Prostate gland (tissue), 2 donors: ENCODE measurements at regions not wholly inside any gene's neighbourhood (a gene's known extent, or its start where the extent isn't known, plus 50 kb on each side); places are given as distances from the start of the nearest gene placed in this dataset.

Experiments
- DNase-seq: peaks from one replicate; pipeline ENCODE4 v3.0.0-alpha.2; 2019; ENCODE audit warnings: low spot score
- H3K27ac ChIP-seq, 2 donors: fragments of 200-600 bp; sonication (generic); 2 replicates each; pipeline ENCODE4 v1.5.1; 2017 to 2019
- H3K27me3 ChIP-seq: fragments of 200-600 bp; sonication (generic); replicated peaks from 2 replicates; pipeline ENCODE4 v1.5.1; 2019; ENCODE audit not compliant: insufficient read depth
- H3K36me3 ChIP-seq, 2 donors: fragments of 200-600 bp; sonication (generic); 1 replicate in 1 of 2; 2 replicates in 1 of 2; pipeline versions ENCODE4 v1.5.1 to v1.8.1; 2017 to 2019
- H3K4me1 ChIP-seq: fragments of 200-600 bp; sonication (generic); replicated peaks from 2 replicates; pipeline ENCODE4 v1.5.1; 2019
- H3K4me3 ChIP-seq, 2 donors: fragments of 200-600 bp; sonication (generic); 2 replicates each; pipeline ENCODE4 v1.5.1; 2017 to 2019
- H3K9me3 ChIP-seq: fragments of 200-600 bp; sonication (generic); 2 replicates; pipeline ENCODE4 v1.5.1; 2017
- POLR2A ChIP-seq: fragments of 450-650 bp; IDR thresholded peaks from one replicate; pipeline ENCODE4 v1.6.1; 2016; ENCODE audit warnings: antibody characterized with exemption, mild to moderate bottlenecking
- POLR2AphosphoS5 ChIP-seq: sonication (generic); formaldehyde crosslinking; IDR thresholded peaks from one replicate; pipeline ENCODE4 v1.6.1; 2017; ENCODE audit warnings: antibody characterized with exemption
- WGBS: methylation state at CpG from one replicate; pipeline ENCODE4 v1.1.5; 2018; 5-methylcytosine and 5-hydroxymethylcytosine counted together
- intact Hi-C: fragments of 100-400 bp; cut with DNase I; formaldehyde crosslinking; loops from one replicate; pipeline ENCODE4 v1.14.2; 2022
- TF ChIP-seq, protein P1 (sequence below), 4 experiments: fragments of 200-600 bp in 2 of 4; fragments of 450-650 bp in 2 of 4; sonication (generic) in 2 of 4; IDR thresholded peaks; 1 replicate in 3 of 4; 2 replicates in 1 of 4; pipeline ENCODE4 v1.5.1; 2016 to 2019; ENCODE audit warnings: antibody characterized with exemption in 4 of 4, mild to moderate bottlenecking in 2 of 4, moderate library complexity in 2 of 4

GRCh38 chr1:234965111-234965510, 163.5 kb downstream of the TOMM20 start:
- intact Hi-C loops = no loop called here
- TF ChIP-seq, protein P1, sequence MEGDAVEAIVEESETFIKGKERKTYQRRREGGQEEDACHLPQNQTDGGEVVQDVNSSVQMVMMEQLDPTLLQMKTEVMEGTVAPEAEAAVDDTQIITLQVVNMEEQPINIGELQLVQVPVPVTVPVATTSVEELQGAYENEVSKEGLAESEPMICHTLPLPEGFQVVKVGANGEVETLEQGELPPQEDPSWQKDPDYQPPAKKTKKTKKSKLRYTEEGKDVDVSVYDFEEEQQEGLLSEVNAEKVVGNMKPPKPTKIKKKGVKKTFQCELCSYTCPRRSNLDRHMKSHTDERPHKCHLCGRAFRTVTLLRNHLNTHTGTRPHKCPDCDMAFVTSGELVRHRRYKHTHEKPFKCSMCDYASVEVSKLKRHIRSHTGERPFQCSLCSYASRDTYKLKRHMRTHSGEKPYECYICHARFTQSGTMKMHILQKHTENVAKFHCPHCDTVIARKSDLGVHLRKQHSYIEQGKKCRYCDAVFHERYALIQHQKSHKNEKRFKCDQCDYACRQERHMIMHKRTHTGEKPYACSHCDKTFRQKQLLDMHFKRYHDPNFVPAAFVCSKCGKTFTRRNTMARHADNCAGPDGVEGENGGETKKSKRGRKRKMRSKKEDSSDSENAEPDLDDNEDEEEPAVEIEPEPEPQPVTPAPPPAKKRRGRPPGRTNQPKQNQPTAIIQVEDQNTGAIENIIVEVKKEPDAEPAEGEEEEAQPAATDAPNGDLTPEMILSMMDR (IDR thresholded peaks at IDR 0.05) = no peak
- TF ChIP-seq POLR2AphosphoS5 (no peak), POLR2A (no peak)
- H3K4me3 ChIP-seq = no peak overlapping the region
- H3K4me1 ChIP-seq = peaks cover 30% of the 10 kb centered on the region
- H3K9me3 ChIP-seq = no peaks in the 10 kb centered on the region
- no peak overlapping the region for H3K27ac ChIP-seq
- no peaks in the 10 kb centered on the region for H3K36me3 ChIP-seq
- H3K27me3 ChIP-seq = no peaks in the 10 kb centered on the region
- DNase-seq = no peak

GRCh38 chr1:234963904-234964702, 164.5 kb downstream of the TOMM20 start:
- no peaks in the 10 kb centered on the region for H3K9me3 ChIP-seq
- H3K27ac ChIP-seq = peak overlapping the region; percentile 57 to 74
- no peaks in the 10 kb centered on the region for H3K36me3 ChIP-seq
- no peaks in the 10 kb centered on the region for H3K27me3 ChIP-seq
- intact Hi-C loops = loop anchor here (5.0 kb wide), 1 partner anchor 37 kb away; no protein-coding TSS in a partner anchor
- TF ChIP-seq, protein P1 (IDR thresholded peaks at IDR 0.05) = no peak
- no peak for TF ChIP-seq POLR2AphosphoS5
- no peak for TF ChIP-seq POLR2A
- no peak for DNase-seq
- H3K4me3 ChIP-seq = no peak overlapping the region
- peaks cover 26% of the 10 kb centered on the region for H3K4me1 ChIP-seq
- 67% methylated on average over 15 of the region's 15 CpGs for WGBS

- 49% methylated on average over 15 of the region's 15 CpGs for WGBS
- peak overlapping the region; percentile 57 to 74 for H3K27ac ChIP-seq
- H3K27me3 ChIP-seq = no peaks in the 10 kb centered on the region
- no peaks in the 10 kb centered on the region for H3K36me3 ChIP-seq
- no peak overlapping the region for H3K4me3 ChIP-seq
- no peaks in the 10 kb centered on the region for H3K9me3 ChIP-seq
- no peak for TF ChIP-seq POLR2A
- TF ChIP-seq, protein P1 (IDR thresholded peaks at IDR 0.05) = no peak
- TF ChIP-seq POLR2AphosphoS5 = peak; percentile 54
- intact Hi-C loops = loop anchor here (5.0 kb wide), 1 partner anchor 36 kb away; no protein-coding TSS in a partner anchor
- peak; percentile 55 for DNase-seq
- H3K4me1 ChIP-seq = peaks cover 29% of the 10 kb centered on the region
These were observed 165.3 kb downstream of the TOMM20 start for GRCh38 chr1:234963180-234963903.

GRCh38 chr1:234962340-234962989, 166.2 kb downstream of the TOMM20 start:
- Histone ChIP-seq H3K36me3 (no peaks in the 10 kb centered on the region), H3K4me3 (no peak overlapping the region), H3K27me3 (no peaks in the 10 kb centered on the region), H3K27ac (peak overlapping the region; percentile 57 to 74), H3K9me3 (no peaks in the 10 kb centered on the region), H3K4me1 (peaks cover 29% of the 10 kb centered on the region)
- TF ChIP-seq POLR2A (no peak), POLR2AphosphoS5 (no peak)
- TF ChIP-seq, protein P1 (IDR thresholded peaks at IDR 0.05) = no peak
- no peak for DNase-seq
- 42% methylated on average over 9 of the region's 9 CpGs for WGBS
- intact Hi-C loops = loop anchor here (5.0 kb wide), 1 partner anchor 35 kb away; no protein-coding TSS in a partner anchor
